ENCODE measurements at regions not wholly inside any gene's neighbourhood (a gene's known extent, or its start where the extent isn't known, plus 50 kb on each side); places are given as distances from the start of the nearest gene placed in this dataset.
"Not testable (repeated sequence)": the region's sequence is repeated elsewhere in the genome, so short reads cannot be mapped to it uniquely, and the experiment has no call there.

DNA sequence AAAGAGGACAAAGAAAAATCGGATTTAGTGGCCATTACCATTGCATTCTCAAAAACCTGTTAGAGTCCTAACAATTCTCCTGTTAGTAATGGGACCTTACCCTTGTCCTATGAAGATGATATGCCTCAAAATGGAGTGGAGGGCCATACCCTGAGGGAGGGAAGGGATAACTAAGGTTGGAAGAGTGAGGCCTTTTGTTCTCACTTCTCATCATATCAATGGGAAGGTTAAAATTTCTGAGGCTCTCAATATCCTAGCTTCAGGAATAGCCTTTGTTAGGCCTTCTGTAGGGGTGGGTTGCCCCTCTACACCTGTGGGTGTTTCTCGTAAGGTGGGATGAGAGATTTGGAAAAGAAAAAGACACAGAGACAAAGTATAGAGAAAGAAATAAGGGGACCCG, 109.4 kb upstream of the SGIP1 start:
- DNase-seq, result not testable (repeated sequence)

DNA sequence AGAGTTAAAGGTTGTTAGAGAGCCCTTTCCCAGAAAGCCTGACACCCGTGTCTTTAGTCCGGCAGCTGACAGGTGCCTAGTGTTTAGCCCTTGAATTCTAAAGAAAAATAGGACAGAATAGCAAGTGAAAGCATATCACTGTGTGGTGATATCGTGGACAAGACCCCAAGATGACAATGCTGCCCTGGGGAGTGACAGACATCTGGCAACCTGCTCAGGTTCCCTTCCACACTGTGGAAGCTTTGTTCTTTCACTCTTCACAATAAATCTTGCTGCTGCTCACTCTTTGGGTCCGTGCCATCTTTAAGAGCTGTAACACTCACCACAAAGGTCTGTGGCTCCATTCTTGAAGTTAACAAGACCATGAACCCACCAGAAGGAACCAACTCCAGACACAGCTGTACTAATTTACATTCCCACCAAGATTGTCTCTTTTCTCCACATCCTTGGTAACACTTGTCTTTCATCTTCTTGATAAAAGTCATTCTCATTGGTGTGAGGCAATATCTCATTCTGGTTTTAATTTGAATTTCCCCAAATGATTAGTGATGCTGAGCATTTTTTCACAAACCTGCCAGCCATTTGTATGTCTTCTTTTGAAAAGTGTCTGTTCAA, 107.6 kb upstream of the SGIP1 start:
- no peak for DNase-seq

DNA sequence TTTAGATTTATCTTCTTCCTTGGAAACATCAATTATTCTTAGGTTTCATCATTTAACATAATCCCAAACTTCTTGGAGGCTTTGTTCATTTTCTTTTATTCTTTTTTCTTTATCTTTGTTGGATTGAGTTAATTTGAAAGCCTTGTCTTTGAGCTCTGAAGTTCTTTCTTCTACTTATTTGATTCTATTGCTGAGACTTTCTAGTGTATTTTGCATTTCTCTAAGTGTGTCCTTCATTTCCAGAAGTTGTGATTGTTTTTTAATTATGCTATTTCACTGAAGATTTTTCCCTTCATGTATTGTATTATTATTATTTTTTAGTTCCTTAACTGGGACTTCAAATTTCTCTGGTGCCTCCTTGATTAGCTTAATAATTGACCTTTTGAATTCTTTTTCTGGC, 103.1 kb upstream of the SGIP1 start:
- not testable (repeated sequence) for DNase-seq

- no peak for DNase-seq
These were observed 102.0 kb upstream of the SGIP1 start for GRCh38 chr1:66431999-66432398.

DNA sequence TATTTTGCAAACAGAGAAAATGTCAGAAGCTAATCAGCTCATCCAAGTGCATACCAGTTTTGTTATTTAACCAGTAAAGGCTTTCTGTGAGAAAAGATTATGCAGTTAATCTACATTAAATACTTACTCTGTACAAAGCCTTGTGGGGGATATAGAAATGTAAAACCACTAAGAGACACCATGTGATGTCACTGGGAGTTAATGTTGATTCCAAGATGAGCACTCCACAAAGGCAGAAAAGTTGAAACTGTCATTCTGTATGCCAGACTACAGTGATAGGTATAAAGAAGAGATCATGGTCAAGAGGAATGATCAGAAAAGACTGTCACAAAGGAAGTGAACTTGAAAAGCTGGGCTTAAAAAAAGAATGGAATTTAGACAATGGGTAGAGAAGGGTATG, 100.3 kb upstream of the SGIP1 start:
- no peak for DNase-seq

- DNase-seq, result no peak
These were observed 99.9 kb upstream of the SGIP1 start for GRCh38 chr1:66434096-66434495.

GRCh38 chr1:66435541-66435940, 98.4 kb upstream of the SGIP1 start:
- no peak for DNase-seq

GRCh38 chr1:66436378-66437135, 97.4 kb upstream of the SGIP1 start:
- DNase-seq, result peak; percentile 36

- DNase-seq, result no peak
These were observed 96.9 kb upstream of the SGIP1 start for GRCh38 chr1:66437136-66437401.

DNA sequence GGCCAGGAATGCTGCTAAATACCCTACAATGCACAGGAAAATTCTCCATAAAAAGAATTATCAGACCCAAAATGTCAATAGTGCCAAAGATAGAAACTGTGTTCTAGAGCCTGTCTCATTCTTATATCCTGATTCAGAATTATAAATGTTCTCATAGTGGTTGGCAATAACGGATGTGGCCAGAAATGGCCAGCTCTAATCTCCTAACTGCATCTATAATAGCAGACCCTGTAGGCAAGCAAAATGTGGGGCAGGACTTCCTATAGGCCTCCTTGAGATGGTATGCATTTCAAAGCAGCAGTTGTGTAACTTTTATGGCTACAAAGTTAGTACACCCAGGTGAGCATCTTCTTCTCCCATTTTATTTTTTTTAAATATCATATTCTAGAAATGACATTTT, 95.9 kb upstream of the SGIP1 start:
- no peak for DNase-seq

GRCh38 chr1:66438501-66438900, 95.5 kb upstream of the SGIP1 start:
- DNase-seq, result no peak

GRCh38 chr1:66439031-66439740, 94.8 kb upstream of the SGIP1 start:
- DNase-seq, result no peak

GRCh38 chr1:66443793-66444192, 90.2 kb upstream of the SGIP1 start:
- DNase-seq, result no peak

DNA sequence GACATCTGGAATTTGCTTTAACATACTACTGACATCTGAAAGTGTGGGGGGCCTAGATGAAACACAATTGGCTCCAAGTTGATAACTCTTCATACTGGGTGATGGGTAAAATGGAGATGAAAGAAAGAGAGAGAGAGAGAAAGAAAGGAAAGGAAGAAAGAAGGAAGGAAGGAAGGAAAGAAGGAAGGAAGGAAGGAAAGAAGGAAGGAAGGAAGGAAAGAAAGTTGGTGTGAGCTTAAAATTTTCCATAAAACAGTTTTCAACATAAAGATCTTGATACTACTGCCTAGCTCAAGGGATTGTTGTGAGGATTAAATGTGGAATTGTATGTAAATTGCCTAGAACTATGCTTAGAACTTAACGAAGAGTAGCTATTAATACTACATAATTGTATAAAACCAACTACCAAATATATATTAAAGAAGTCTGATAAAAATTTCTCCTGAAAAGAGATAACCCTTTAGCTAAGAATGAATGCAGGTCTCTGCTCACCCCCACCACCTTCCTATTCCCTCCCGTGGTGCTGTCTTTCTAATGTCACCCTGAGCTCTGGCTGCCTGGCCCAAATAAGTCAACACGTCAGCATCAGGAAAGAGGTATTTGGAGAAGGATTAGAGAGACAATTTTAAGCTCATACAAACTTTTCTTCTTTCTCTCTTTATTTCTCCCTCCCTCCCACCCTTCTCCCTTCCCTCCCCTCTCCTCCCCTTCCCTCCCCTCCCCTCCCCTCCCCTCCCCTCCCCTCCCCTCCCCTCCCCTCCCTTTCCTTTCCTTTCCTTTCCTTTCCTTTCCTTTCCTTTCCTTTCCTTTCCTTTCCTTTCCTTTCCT, 89.3 kb upstream of the SGIP1 start:
- no peak for DNase-seq

DNA sequence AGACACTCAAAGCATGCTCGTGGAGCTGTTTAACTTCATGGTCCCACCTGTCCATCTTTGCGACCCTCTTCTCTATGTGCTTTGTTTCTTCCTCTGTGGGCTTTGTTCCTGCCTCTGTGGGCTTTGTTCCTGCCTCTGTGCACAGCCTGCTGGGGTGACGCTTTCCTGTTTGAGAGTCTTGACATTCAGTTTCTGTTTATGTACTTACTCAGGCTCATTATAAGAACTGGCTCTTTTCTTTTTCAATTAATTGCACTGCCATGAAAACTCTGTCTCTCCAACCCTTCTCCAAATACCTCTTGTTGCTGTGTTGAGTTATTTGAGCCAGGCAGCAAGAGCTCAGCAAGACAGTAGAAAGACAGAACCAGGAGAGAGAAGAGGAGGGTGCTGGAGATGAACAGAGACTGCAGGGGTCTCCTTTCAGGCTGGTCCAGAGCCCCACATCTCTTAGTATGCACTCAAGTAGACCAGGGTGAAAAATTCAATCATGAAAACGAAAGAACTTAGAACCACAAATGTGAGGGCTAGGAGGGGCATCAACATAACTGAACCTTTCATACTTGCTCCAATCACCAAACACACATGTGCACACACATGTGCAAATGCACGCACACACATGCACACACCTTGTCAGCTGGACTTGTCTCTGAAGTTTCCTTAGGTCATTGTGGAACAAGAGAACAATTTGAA, 88.3 kb upstream of the SGIP1 start:
- DNase-seq, result peak; percentile 62

- peak; percentile 19 for DNase-seq
These were observed 87.5 kb upstream of the SGIP1 start for GRCh38 chr1:66446261-66447001.

GRCh38 chr1:66450043-66450514, 83.9 kb upstream of the SGIP1 start:
- no peak for DNase-seq

DNA sequence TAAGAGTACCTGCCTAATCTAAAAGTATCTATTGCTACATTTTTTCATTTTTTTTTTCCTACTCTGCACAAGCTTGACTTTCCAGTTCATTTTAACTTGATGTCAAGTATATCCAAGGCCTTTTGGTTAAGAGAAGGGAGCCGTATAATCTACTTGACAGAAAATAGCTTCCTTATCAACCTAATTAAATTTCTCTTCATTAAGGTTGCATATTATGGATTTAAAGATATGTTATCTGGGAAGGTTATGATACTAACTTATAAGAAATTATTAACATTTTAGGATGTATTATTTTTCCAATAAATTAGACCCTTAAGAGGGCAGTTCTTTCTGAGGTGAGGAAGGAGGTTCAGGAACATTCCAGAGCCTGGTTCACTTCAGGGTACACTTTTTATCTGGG, 83.1 kb upstream of the SGIP1 start:
- no peak for DNase-seq

DNA sequence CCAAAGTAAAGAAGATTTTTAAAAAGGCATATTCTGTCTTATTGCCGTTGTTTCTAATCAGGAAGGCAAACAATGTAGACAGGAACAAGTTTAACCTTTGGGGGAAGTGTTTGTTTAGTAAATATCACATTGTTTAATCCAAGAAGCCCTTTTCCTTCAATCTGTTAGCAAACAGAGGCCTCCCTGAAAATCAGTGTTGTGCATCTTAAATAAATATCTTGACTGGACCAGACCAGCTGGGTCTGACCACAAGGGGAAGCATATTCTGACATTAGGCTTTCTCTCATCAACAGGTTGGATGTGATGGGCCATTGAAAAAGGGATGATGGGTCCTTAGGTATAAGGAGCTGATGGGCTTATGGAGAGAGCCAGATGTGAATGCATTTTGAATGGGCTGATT, 81.8 kb upstream of the SGIP1 start:
- no peak for DNase-seq

GRCh38 chr1:66452982-66453381, 81.0 kb upstream of the SGIP1 start:
- DNase-seq, result no peak

DNA sequence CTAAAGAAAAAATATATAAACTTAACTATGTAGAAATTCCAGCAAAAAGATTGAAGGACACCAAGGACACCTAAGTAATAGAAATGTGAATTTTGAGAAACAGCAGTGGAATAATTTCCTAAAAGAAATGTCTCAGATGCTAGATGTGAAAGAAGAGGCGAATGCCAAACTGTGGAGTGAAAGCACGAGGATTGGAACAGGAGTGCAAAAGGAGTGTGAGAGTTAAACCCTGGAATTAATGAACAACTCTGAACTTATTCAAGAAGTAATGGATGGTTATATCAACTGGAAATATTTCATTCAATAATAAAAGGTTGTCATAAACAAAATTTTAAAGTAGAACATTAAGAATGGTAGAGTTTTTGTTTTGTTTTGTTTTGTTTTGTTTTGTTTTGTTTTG, 78.5 kb upstream of the SGIP1 start:
- no peak for DNase-seq

DNA sequence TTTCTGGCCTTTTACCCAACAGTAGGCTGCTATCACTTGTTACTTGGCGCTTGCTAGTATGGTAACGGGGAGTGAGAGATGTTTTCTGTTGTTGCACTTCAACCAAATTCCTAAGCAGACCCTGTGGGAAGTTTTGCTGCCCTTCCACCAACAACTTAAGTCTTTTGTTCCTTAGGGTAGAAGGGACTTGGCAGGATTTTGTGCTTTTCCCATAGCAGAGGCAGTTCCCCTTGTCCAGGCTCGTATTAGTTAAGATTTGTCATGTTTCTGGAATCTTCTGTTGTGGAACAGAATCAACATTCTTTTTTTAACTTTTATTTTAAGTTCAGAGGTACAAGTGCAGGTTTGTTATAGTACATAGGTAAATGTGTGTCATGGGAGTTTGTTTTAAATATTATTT, 73.2 kb upstream of the SGIP1 start:
- no peak for DNase-seq
